ENCODE measurements at regions not wholly inside any gene's neighbourhood (a gene's known extent, or its start where the extent isn't known, plus 50 kb on each side); places are given as distances from the start of the nearest gene placed in this dataset.

DNA sequence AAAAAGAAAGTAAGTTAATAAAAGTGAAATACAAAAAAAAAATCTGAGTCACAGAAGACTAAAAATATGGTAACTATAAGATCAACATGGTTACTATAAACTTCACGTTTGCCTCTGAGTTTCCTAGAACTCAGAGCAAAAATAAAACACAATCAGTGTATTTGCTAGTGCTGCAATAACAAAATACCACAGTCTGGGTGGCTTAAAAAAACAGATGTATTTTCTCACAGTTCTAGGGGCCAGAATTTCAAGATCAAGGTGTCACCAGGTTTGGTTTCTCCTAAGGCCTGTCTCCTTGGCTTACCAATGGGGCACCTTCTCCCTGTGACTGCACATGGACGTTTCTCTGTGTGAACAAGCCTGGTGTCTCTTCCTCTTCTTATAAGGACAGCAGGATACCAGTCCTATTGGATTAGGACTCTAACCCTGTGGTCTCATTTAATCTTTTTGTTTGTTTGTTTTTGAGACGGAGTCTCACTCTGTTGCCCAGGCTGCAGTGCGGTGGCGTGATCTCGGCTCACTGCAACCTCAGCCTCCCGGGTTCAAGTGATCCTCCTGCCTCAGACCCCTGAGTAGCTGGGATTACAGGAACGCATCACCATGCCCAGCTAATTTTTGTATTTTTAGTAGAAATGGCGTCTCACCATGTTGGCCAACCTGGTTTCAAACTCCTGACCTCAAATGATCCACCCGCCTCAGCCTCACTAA, 104.9 kb upstream of the LOC128125822 start:
- TF ChIP-seq, protein P1, sequence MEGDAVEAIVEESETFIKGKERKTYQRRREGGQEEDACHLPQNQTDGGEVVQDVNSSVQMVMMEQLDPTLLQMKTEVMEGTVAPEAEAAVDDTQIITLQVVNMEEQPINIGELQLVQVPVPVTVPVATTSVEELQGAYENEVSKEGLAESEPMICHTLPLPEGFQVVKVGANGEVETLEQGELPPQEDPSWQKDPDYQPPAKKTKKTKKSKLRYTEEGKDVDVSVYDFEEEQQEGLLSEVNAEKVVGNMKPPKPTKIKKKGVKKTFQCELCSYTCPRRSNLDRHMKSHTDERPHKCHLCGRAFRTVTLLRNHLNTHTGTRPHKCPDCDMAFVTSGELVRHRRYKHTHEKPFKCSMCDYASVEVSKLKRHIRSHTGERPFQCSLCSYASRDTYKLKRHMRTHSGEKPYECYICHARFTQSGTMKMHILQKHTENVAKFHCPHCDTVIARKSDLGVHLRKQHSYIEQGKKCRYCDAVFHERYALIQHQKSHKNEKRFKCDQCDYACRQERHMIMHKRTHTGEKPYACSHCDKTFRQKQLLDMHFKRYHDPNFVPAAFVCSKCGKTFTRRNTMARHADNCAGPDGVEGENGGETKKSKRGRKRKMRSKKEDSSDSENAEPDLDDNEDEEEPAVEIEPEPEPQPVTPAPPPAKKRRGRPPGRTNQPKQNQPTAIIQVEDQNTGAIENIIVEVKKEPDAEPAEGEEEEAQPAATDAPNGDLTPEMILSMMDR (conservative IDR thresholded peaks at IDR 0.05): no peak
- no peak for TF ChIP-seq ZFX (IDR thresholded peaks at IDR 0.05)
